Tibial nerve (tissue), 4 donors: ENCODE measurements at regions not wholly inside any gene's neighbourhood (a gene's known extent, or its start where the extent isn't known, plus 50 kb on each side); places are given as distances from the start of the nearest gene placed in this dataset.

Experiments
- EP300 ChIP-seq, 2 donors: sonication (generic); formaldehyde crosslinking; IDR thresholded peaks; one replicate each; pipeline ENCODE4 v1.6.1; 2017; ENCODE audit warnings: antibody characterized with exemption in 2 of 2, mild to moderate bottlenecking in 1 of 2
- POLR2A ChIP-seq, 2 donors: fragments of 450-650 bp; IDR thresholded peaks; one replicate each; pipeline ENCODE4 v1.6.1; 2017; ENCODE audit warnings: antibody characterized with exemption in 2 of 2, mild to moderate bottlenecking in 2 of 2, moderate library complexity in 2 of 2
- TF ChIP-seq, protein P1 (sequence below), 5 experiments: fragments of 200-600 bp in 3 of 5; fragments of 450-650 bp in 2 of 5; sonication (generic) in 3 of 5; IDR thresholded peaks; one replicate each; pipeline ENCODE4 v1.5.1; 2016 to 2019; ENCODE audit warnings: antibody characterized with exemption in 5 of 5, mild to moderate bottlenecking in 3 of 5, moderate library complexity in 2 of 5

DNA sequence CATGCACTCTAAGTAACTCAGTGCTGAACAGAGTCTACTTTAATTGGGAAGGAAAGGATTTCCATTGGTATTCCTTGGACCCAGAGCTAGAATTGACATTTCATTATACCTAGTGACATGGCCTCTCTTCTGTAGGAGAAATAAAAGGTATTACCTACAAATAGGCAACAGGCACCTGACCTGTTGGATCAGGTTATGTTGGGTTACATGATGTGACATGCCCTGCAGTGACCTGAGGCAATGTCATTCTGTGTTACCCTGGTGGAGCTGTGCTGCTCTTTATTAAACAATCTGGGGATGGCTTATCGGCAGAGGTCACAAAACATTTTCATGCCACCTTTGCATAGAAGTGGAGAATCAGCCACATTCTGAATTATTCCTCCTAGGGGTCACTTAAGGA lies 427.7 kb downstream of the MDFIC start:
- TF ChIP-seq, protein P1, sequence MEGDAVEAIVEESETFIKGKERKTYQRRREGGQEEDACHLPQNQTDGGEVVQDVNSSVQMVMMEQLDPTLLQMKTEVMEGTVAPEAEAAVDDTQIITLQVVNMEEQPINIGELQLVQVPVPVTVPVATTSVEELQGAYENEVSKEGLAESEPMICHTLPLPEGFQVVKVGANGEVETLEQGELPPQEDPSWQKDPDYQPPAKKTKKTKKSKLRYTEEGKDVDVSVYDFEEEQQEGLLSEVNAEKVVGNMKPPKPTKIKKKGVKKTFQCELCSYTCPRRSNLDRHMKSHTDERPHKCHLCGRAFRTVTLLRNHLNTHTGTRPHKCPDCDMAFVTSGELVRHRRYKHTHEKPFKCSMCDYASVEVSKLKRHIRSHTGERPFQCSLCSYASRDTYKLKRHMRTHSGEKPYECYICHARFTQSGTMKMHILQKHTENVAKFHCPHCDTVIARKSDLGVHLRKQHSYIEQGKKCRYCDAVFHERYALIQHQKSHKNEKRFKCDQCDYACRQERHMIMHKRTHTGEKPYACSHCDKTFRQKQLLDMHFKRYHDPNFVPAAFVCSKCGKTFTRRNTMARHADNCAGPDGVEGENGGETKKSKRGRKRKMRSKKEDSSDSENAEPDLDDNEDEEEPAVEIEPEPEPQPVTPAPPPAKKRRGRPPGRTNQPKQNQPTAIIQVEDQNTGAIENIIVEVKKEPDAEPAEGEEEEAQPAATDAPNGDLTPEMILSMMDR (IDR thresholded peaks at IDR 0.05) = no peak
- no peak for TF ChIP-seq EP300 (IDR thresholded peaks at IDR 0.05)
- no peak for TF ChIP-seq POLR2A (IDR thresholded peaks at IDR 0.05)
